ENCODE measurements at regions not wholly inside any gene's neighbourhood (a gene's known extent, or its start where the extent isn't known, plus 50 kb on each side); places are given as distances from the start of the nearest gene placed in this dataset.

GRCh38 chr9:127557998-127558546, 54.0 kb upstream of the STXBP1 start:
- TF ChIP-seq, protein P1, sequence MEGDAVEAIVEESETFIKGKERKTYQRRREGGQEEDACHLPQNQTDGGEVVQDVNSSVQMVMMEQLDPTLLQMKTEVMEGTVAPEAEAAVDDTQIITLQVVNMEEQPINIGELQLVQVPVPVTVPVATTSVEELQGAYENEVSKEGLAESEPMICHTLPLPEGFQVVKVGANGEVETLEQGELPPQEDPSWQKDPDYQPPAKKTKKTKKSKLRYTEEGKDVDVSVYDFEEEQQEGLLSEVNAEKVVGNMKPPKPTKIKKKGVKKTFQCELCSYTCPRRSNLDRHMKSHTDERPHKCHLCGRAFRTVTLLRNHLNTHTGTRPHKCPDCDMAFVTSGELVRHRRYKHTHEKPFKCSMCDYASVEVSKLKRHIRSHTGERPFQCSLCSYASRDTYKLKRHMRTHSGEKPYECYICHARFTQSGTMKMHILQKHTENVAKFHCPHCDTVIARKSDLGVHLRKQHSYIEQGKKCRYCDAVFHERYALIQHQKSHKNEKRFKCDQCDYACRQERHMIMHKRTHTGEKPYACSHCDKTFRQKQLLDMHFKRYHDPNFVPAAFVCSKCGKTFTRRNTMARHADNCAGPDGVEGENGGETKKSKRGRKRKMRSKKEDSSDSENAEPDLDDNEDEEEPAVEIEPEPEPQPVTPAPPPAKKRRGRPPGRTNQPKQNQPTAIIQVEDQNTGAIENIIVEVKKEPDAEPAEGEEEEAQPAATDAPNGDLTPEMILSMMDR (IDR thresholded peaks at IDR 0.05; ENCODE audit: low read depth, low read length): no peak
- no peak for TF ChIP-seq POLR2A (IDR thresholded peaks at IDR 0.05; ENCODE audit: extremely low read depth, insufficient read length)
- TF ChIP-seq MAX (IDR thresholded peaks at IDR 0.05; ENCODE audit: low read depth, low read length): no peak

Data from NB4 (cell line).